Chondrocyte (in vitro differentiated cells): ENCODE measurements at regions not wholly inside any gene's neighbourhood (a gene's known extent, or its start where the extent isn't known, plus 50 kb on each side); places are given as distances from the start of the nearest gene placed in this dataset.

Source experiments
- DNase-seq: peaks from one replicate; pipeline ENCODE4 v3.0.0; 2021; ENCODE audit warnings: mixed read lengths, low spot score
- H3K27ac Mint-ChIP-seq: one replicate; pipeline ENCODE4 v1.8.0; 2021; ENCODE audit warnings: mild to moderate bottlenecking, moderate library complexity, mixed read lengths; ENCODE audit not compliant: unreplicated experiment
- H3K27me3 Mint-ChIP-seq: 2 replicates; pipeline ENCODE4 v1.8.0; 2021; ENCODE audit warnings: low read depth, mixed read lengths
- H3K36me3 Mint-ChIP-seq: 2 replicates; pipeline ENCODE4 v1.8.0; 2021; ENCODE audit warnings: low read depth, mixed read lengths
- H3K4me1 Mint-ChIP-seq: 2 replicates; pipeline ENCODE4 v1.8.0; 2021; ENCODE audit warnings: low read depth, mild to moderate bottlenecking, mixed read lengths
- H3K4me3 Mint-ChIP-seq: one replicate; pipeline ENCODE4 v1.8.0; 2021; ENCODE audit warnings: mild to moderate bottlenecking, moderate library complexity, mixed read lengths; ENCODE audit not compliant: unreplicated experiment
- H3K9me3 Mint-ChIP-seq: 2 replicates; pipeline ENCODE4 v1.8.0; 2021; ENCODE audit warnings: low read depth, mixed read lengths
- CTCF ChIP-seq: fragments of 200-600 bp; sonication (generic); IDR thresholded peaks from 2 replicates; pipeline ENCODE4 v1.5.0; 2021; ENCODE audit warnings: antibody characterized with exemption, mild to moderate bottlenecking, moderate library complexity

DNA sequence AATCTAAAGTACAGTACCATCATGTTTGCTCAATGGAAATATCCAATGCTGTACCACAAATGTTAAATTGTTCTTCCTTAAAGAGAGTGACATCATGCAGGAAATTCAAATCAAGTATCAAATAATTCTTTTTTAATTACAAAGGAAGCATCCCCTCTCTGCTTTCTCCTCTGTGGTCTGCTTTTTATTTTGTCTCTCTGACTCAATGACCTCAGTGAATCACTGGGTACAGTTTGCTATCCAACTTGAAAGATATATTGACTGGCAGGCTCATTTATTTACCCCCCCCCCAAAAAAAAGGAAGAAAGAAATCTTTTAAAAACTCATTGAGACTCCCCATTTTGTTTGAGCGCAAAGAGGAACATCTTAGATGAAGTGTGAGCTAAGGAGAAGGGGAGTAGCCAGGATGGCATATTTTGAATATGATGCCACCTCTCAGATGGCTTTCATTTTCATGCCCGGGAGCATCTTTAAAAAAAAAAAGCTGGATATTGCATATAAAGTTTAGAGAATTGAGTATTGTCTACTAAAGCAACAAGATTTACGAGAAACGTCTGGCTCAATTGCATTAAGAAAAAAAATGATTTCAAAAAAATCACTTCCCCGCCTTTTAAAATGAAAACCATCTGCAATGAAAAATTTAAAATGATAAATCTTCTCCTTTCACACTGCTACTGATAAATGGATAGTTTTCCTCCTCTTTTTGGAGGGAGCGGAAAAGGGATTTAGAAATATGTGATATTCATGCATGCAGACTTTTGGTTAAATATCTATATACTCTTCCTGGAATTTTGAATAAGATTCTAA, 307.1 kb upstream of the DPH6 start:
- Mint-ChIP-seq H3K36me3 (no peaks in the 10 kb centered on the region), H3K27ac (no peak overlapping the region), H3K9me3 (peaks cover 2% of the 10 kb centered on the region), H3K27me3 (no peaks in the 10 kb centered on the region), H3K4me1 (peaks cover 8% of the 10 kb centered on the region), H3K4me3 (no peak overlapping the region)
- no peak for TF ChIP-seq CTCF
- no peak for DNase-seq

GRCh38 chr15:35854316-35854715, 308.4 kb upstream of the DPH6 start:
- H3K4me1 Mint-ChIP-seq = peaks cover 10% of the 10 kb centered on the region
- TF ChIP-seq CTCF = no peak
- no peaks in the 10 kb centered on the region for H3K27me3 Mint-ChIP-seq
- no peak for DNase-seq
- no peak overlapping the region for H3K4me3 Mint-ChIP-seq
- H3K36me3 Mint-ChIP-seq = no peaks in the 10 kb centered on the region
- H3K27ac Mint-ChIP-seq = no peak overlapping the region
- H3K9me3 Mint-ChIP-seq = peaks cover 2% of the 10 kb centered on the region

- Mint-ChIP-seq H3K27me3 (no peaks in the 10 kb centered on the region), H3K36me3 (no peaks in the 10 kb centered on the region), H3K9me3 (peaks cover 7% of the 10 kb centered on the region), H3K4me3 (no peak overlapping the region), H3K27ac (no peak overlapping the region), H3K4me1 (peaks cover 2% of the 10 kb centered on the region)
- no peak for TF ChIP-seq CTCF
- DNase-seq = no peak
These were observed 311.7 kb upstream of the DPH6 start for GRCh38 chr15:35857567-35858226.

- Mint-ChIP-seq H3K36me3 (no peaks in the 10 kb centered on the region), H3K4me3 (no peak overlapping the region), H3K27me3 (no peaks in the 10 kb centered on the region), H3K9me3 (peaks cover 7% of the 10 kb centered on the region), H3K27ac (no peak overlapping the region), H3K4me1 (peaks cover 2% of the 10 kb centered on the region)
- no peak for DNase-seq
- no peak for TF ChIP-seq CTCF
These were observed 312.7 kb upstream of the DPH6 start for GRCh38 chr15:35858707-35859106.

DNA sequence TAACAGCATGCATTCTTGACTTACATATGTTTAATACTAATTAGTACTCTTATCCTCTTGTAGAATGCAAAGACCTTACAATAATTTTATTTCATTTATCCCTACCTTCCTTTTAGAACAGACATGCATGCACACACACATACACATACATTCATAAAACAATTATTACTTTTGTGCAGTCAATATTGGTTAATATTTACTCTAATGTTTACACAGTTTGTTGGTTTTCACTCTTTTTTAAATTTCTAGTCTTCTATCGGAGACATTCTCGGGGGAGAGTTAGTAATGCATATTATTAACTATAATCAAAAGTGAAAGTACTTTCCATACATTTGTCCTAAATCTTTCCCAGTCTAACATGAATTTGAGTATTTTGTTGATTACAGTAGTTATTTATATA, 317.7 kb upstream of the DPH6 start:
- DNase-seq = no peak
- Mint-ChIP-seq H3K36me3 (no peaks in the 10 kb centered on the region), H3K4me1 (peaks cover 2% of the 10 kb centered on the region), H3K27ac (no peak overlapping the region), H3K4me3 (no peak overlapping the region), H3K27me3 (no peaks in the 10 kb centered on the region), H3K9me3 (peaks cover 7% of the 10 kb centered on the region)
- TF ChIP-seq CTCF = no peak
